ENCODE measurements at regions not wholly inside any gene's neighbourhood (a gene's known extent, or its start where the extent isn't known, plus 50 kb on each side); places are given as distances from the start of the nearest gene placed in this dataset.

DNA sequence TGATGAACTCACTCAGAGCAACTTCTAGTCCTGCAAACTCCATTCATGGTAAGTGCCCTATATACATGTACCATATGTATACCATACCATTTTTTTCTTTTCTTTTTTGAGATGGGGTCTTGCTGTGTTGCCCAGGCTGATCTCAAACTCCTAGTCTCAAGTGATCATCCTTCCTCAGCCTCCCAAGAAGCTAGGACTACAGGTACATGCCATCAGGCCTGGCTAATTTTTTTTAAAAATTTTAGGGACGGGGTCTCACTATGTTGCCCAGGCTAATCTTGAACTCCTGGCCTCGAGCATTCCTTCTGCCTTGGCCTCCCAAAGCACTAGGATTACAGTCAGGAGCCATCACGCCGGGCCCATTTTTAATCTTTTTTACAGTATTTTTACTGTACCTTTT is 67.3 kb upstream of the MFGE8 start:
- ChIA-PET CTCF (no interaction called here), POLR2A (no interaction called here), RAD21 (ENCODE audit: low non-redundant PET in 1 of 2, low total read pairs in 2 of 2, uncharacterized antibody in 2 of 2, unreplicated experiment in 2 of 2) (no interaction called here)
- no peak for DNase-seq (ENCODE audit: low read depth, low spot score)
- H3K9ac ChIP-seq (ENCODE audit: low read length) = no peak overlapping the region
- no peaks in the 10 kb centered on the region for H3K36me3 ChIP-seq (ENCODE audit: control insufficient read depth in 1 of 2, insufficient read depth in 2 of 2, low read length in 2 of 2)
- intact Hi-C loops (cut with micrococcal nuclease) = no loop called here
- no peak overlapping the region for H3K27ac ChIP-seq (ENCODE audit: low read depth, low read length)
- TF ChIP-seq JUND (IDR thresholded peaks at IDR 0.05) = no peak
- no peak for TF ChIP-seq YY1 (IDR thresholded peaks at IDR 0.05; ENCODE audit: extremely low read depth, insufficient replicate concordance, low read depth, low read length)
- TF ChIP-seq, protein P1, sequence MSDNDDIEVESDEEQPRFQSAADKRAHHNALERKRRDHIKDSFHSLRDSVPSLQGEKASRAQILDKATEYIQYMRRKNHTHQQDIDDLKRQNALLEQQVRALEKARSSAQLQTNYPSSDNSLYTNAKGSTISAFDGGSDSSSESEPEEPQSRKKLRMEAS (IDR thresholded peaks at IDR 0.05) = no peak
- TF ChIP-seq ELF1 (IDR thresholded peaks at IDR 0.05; ENCODE audit: borderline replicate concordance, low read depth) = no peak
- H4K20me1 ChIP-seq (ENCODE audit: insufficient read depth) = no peaks in the 10 kb centered on the region
- no TSS peak for BruUV-seq (replicated peaks)
- H2AFZ ChIP-seq (ENCODE audit: low read depth, low read length, poor library complexity, severe bottlenecking) = no peak overlapping the region
- H3K79me2 ChIP-seq (ENCODE audit: insufficient read depth, low read length) = no peaks in the 10 kb centered on the region
- H3K4me2 ChIP-seq (ENCODE audit: low read length) = no peak overlapping the region
- H3K4me1 ChIP-seq (ENCODE audit: control insufficient read depth in 1 of 2, insufficient read depth in 2 of 2, low read length in 2 of 2) = peaks cover 0 to 7% of the 10 kb centered on the region in 2 experiments; a peak in 2 of 4 replicates
- no peaks in the 10 kb centered on the region for H3K9me3 ChIP-seq (ENCODE audit: control insufficient read depth in 1 of 2, insufficient read depth in 1 of 2, low read depth in 1 of 2, low read length in 2 of 2)
- H3K27me3 ChIP-seq (ENCODE audit: insufficient read depth, low read length) = no peaks in the 10 kb centered on the region
- ATAC-seq = no peak
- H3K9me2 ChIP-seq (ENCODE audit: insufficient read depth) = no peaks in the 10 kb centered on the region
- no peak overlapping the region for H3K4me3 ChIP-seq (replicated peaks in 1 of 2; ENCODE audit: low read depth in 1 of 2, low read length in 2 of 2)

DNA sequence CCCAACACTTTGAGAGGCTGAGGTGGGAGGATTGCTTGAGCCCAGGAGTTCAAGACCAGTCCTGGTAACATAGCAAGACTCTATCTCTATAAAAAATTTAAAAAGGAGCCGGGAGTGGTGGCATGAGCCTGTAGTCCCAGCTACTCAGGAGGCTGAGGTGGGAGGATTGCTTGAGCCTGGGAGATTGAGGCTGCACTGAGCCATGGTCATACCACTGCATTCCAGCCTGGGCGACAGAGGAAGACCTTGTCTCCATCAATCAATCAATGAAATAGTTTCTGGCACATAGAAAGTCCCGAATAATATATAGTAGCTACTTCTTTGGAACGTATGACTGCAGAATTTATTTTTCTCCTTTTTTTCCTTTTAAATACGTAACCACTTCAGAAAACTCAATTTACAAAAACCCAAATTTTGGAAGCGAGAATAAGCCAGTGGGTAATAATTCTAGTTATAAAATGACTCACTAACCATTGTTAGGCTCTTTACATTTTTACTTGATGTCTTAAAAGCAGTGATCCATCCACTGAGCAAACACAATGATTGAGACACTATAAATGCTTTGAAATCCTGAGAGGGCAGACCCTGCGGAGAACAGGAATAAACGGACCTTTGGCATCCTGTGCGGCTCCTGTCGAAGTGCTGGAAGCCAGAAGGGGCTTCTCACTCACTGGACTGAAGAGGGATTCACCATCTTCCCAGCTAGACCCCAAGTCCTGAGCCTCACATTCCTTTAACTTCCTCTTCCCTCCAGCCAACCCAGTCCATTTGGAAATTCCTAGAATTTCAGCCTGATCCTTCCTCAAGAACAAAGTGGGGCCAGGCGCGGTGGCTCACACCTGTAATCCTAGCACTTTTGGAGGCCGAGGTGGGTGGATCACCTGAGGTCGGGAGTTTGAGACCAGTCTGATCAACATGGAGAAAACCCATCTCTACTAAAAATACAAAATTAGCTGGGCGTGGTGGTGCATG is 68.4 kb upstream of the MFGE8 start:
- ChIA-PET RAD21 (ENCODE audit: low non-redundant PET in 1 of 2, low total read pairs in 2 of 2, uncharacterized antibody in 2 of 2, unreplicated experiment in 2 of 2) (no interaction called here), CTCF (interaction anchor here (0.7 to 1.0 kb wide), 2 partner anchors 36 to 1240 kb away, joined by 3 read pairs; no protein-coding TSS in a partner anchor), POLR2A (interaction anchor here (0.6 to 1.2 kb wide), 2 partner anchors 61 to 70 kb away, joined by 3 to 4 read pairs; no protein-coding TSS in a partner anchor)
- TF ChIP-seq EZH2 (IDR thresholded peaks at IDR 0.05) = no peak
- TF ChIP-seq, protein P1 (IDR thresholded peaks at IDR 0.05) = no peak
- no peak for TF ChIP-seq YY1 (IDR thresholded peaks at IDR 0.05; ENCODE audit: extremely low read depth, insufficient replicate concordance, low read depth, low read length)
- no peak for TF ChIP-seq EGR1 (IDR thresholded peaks at IDR 0.05; ENCODE audit: low read depth)
- no peak for TF ChIP-seq POLR2A (IDR thresholded peaks at IDR 0.05; ENCODE audit: borderline replicate concordance, extremely low read depth, insufficient read depth, insufficient read length)
- TF ChIP-seq, protein P2, sequence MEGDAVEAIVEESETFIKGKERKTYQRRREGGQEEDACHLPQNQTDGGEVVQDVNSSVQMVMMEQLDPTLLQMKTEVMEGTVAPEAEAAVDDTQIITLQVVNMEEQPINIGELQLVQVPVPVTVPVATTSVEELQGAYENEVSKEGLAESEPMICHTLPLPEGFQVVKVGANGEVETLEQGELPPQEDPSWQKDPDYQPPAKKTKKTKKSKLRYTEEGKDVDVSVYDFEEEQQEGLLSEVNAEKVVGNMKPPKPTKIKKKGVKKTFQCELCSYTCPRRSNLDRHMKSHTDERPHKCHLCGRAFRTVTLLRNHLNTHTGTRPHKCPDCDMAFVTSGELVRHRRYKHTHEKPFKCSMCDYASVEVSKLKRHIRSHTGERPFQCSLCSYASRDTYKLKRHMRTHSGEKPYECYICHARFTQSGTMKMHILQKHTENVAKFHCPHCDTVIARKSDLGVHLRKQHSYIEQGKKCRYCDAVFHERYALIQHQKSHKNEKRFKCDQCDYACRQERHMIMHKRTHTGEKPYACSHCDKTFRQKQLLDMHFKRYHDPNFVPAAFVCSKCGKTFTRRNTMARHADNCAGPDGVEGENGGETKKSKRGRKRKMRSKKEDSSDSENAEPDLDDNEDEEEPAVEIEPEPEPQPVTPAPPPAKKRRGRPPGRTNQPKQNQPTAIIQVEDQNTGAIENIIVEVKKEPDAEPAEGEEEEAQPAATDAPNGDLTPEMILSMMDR (IDR thresholded peaks at IDR 0.05 in 2 of 3, conservative IDR thresholded peaks at IDR 0.05 in 1 of 3; ENCODE audit: borderline replicate concordance in 1 of 3, insufficient read depth in 1 of 3, low read depth in 2 of 3, low read length in 2 of 3) = no peak
- no peak for TF ChIP-seq ELF1 (IDR thresholded peaks at IDR 0.05; ENCODE audit: borderline replicate concordance, low read depth)
- TF ChIP-seq RAD21 (IDR thresholded peaks at IDR 0.05; ENCODE audit: low read depth) = no peak
- TF ChIP-seq, protein P3, sequence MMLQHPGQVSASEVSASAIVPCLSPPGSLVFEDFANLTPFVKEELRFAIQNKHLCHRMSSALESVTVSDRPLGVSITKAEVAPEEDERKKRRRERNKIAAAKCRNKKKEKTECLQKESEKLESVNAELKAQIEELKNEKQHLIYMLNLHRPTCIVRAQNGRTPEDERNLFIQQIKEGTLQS (IDR thresholded peaks at IDR 0.05) = no peak
- TF ChIP-seq SRF (IDR thresholded peaks at IDR 0.05; ENCODE audit: low read depth) = no peak
- no peak for TF ChIP-seq CEBPB (IDR thresholded peaks at IDR 0.05; ENCODE audit: low read depth)
- TF ChIP-seq SIN3A (IDR thresholded peaks at IDR 0.05; ENCODE audit: low read depth) = no peak
- TF ChIP-seq FOSL1 (IDR thresholded peaks at IDR 0.05; ENCODE audit: low read depth) = no peak
- TF ChIP-seq JUND (IDR thresholded peaks at IDR 0.05) = no peak
- no peak for TF ChIP-seq ZFX (IDR thresholded peaks at IDR 0.05)

More for the DNA sequence above, 68.4 kb upstream of the MFGE8 start:
- Histone ChIP-seq H3K9me3 (ENCODE audit: control insufficient read depth in 1 of 2, insufficient read depth in 1 of 2, low read depth in 1 of 2, low read length in 2 of 2) (no peaks in the 10 kb centered on the region), H3K9me2 (ENCODE audit: insufficient read depth) (no peaks in the 10 kb centered on the region), H3K36me3 (ENCODE audit: control insufficient read depth in 1 of 2, insufficient read depth in 2 of 2, low read length in 2 of 2) (no peaks in the 10 kb centered on the region), H3K4me1 (ENCODE audit: control insufficient read depth in 1 of 2, insufficient read depth in 2 of 2, low read length in 2 of 2) (peaks cover 0 to 7% of the 10 kb centered on the region in 2 experiments; a peak in 2 of 4 replicates), H3K27ac (ENCODE audit: low read depth, low read length) (no peak overlapping the region), H2AFZ (ENCODE audit: low read depth, low read length, poor library complexity, severe bottlenecking) (no peak overlapping the region), H3K27me3 (ENCODE audit: insufficient read depth, low read length) (no peaks in the 10 kb centered on the region), H3K9ac (ENCODE audit: low read length) (no peak overlapping the region), H3K79me2 (ENCODE audit: insufficient read depth, low read length) (no peaks in the 10 kb centered on the region), H3K4me3 (replicated peaks in 1 of 2; ENCODE audit: low read depth in 1 of 2, low read length in 2 of 2) (no peak overlapping the region), H4K20me1 (ENCODE audit: insufficient read depth) (no peaks in the 10 kb centered on the region), H3K4me2 (ENCODE audit: low read length) (no peak overlapping the region)
- intact Hi-C loops (cut with micrococcal nuclease) = no loop called here
- ATAC-seq = no peak
- DNase-seq (ENCODE audit: low read depth, low spot score) = no peak
- no TSS peak for BruUV-seq (replicated peaks)
